Peyer's patch (tissue), 4 donors: ENCODE measurements at regions not wholly inside any gene's neighbourhood (a gene's known extent, or its start where the extent isn't known, plus 50 kb on each side); places are given as distances from the start of the nearest gene placed in this dataset.

Source experiments
- POLR2A ChIP-seq, 2 donors: fragments of 450-650 bp; IDR thresholded peaks; one replicate each; pipeline ENCODE4 v1.5.1; 2017; ENCODE audit warnings: antibody characterized with exemption in 2 of 2, mild to moderate bottlenecking in 2 of 2, moderate library complexity in 2 of 2
- TF ChIP-seq, protein P1 (sequence below), 6 experiments: fragments of 450-650 bp in 4 of 6; fragments of 200-600 bp in 2 of 6; sonication (generic) in 1 of 6; IDR thresholded peaks; one replicate each; pipeline ENCODE4 v1.5.1; 2017 to 2019; ENCODE audit warnings: antibody characterized with exemption in 6 of 6, mild to moderate bottlenecking in 3 of 6, moderate library complexity in 1 of 6

DNA sequence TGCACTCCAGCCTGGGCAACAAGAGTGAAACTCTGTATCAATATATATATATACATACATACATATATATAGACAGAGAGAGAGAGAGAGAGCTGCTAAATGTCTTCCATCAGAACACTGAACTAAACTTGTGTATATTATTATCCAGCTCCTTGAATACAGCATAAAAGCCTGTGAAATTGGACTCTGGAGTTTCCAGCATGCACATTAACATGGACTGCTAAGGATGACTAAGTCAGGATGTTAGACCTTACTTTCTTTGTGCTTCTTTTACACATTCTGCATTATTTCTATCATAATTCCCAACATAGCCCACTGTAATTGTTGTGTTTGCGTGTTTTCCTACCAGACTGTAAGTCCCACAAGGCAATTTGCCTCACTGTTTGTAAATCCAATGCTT, 259.1 kb downstream of the TGFB2 start:
- TF ChIP-seq, protein P1, sequence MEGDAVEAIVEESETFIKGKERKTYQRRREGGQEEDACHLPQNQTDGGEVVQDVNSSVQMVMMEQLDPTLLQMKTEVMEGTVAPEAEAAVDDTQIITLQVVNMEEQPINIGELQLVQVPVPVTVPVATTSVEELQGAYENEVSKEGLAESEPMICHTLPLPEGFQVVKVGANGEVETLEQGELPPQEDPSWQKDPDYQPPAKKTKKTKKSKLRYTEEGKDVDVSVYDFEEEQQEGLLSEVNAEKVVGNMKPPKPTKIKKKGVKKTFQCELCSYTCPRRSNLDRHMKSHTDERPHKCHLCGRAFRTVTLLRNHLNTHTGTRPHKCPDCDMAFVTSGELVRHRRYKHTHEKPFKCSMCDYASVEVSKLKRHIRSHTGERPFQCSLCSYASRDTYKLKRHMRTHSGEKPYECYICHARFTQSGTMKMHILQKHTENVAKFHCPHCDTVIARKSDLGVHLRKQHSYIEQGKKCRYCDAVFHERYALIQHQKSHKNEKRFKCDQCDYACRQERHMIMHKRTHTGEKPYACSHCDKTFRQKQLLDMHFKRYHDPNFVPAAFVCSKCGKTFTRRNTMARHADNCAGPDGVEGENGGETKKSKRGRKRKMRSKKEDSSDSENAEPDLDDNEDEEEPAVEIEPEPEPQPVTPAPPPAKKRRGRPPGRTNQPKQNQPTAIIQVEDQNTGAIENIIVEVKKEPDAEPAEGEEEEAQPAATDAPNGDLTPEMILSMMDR (IDR thresholded peaks at IDR 0.05), result no peak
- TF ChIP-seq POLR2A (IDR thresholded peaks at IDR 0.05), result no peak
